H1 (cell line): ENCODE measurements at regions not wholly inside any gene's neighbourhood (a gene's known extent, or its start where the extent isn't known, plus 50 kb on each side); places are given as distances from the start of the nearest gene placed in this dataset.
"Not testable (repeated sequence)": the region's sequence is repeated elsewhere in the genome, so short reads cannot be mapped to it uniquely, and the experiment has no call there.

Experiments
- CTCF ChIP-seq, 3 experiments: IDR thresholded peaks; 1 replicate in 2 of 3; 2 replicates in 1 of 3; pipeline versions ENCODE4 v1.5.1 to v1.6.1; 2011; ENCODE audit warnings: low read length in 3 of 3, mild to moderate bottlenecking in 3 of 3, inconsistent platforms in 2 of 3, low read depth in 1 of 3, moderate library complexity in 1 of 3; ENCODE audit not compliant: insufficient read depth in 1 of 3; ENCODE audit errors: control extremely low read depth in 1 of 3
- POLR2AphosphoS5 ChIP-seq: IDR thresholded peaks from 2 replicates; pipeline ENCODE4 v1.6.1; 2011; ENCODE audit warnings: low read depth, low read length
- RXRA ChIP-seq: IDR thresholded peaks from 2 replicates; pipeline ENCODE4 v1.6.1; 2011; ENCODE audit warnings: low read depth, mild to moderate bottlenecking, low read length, moderate library complexity; ENCODE audit not compliant: insufficient read depth

- TF ChIP-seq CTCF (IDR thresholded peaks at IDR 0.05; ENCODE audit: control extremely low read depth in 1 of 3, insufficient read depth in 1 of 3, low read depth in 1 of 3, low read length in 3 of 3); POLR2AphosphoS5; RXRA: not testable (repeated sequence)
Observed at GRCh38 chr3:194959666-194960065, 274.0 kb downstream of the FAM43A start.
